ENCODE measurements at regions not wholly inside any gene's neighbourhood (a gene's known extent, or its start where the extent isn't known, plus 50 kb on each side); places are given as distances from the start of the nearest gene placed in this dataset.

DNA sequence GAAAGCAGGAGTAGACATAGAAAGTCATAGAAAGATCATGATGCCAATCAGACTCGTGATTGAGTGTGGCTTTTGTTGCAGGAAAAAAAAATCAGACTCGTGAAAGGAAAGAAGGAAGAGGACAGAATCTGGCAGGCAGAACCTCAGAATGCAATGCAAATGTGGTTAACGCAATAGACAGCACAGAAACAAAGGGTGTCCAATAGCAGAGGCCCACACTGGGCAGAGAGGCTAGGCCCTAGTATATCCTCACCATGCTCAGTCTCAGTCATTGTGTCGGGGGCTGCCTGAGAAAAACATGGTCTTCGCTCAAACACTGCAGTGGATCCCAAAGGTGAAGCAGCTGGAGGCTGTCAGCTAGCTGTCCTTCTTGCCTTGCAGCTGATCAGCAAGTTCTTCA lies 102.8 kb upstream of the MAOA start:
- TF ChIP-seq POLR2A (IDR thresholded peaks at IDR 0.05; ENCODE audit: low read length) (no peak), GATA1 (IDR thresholded peaks at IDR 0.05; ENCODE audit: low read depth, low read length) (no peak)

Measured in erythroblast (primary cell).